A549 (cell line): ENCODE measurements at regions not wholly inside any gene's neighbourhood (a gene's known extent, or its start where the extent isn't known, plus 50 kb on each side); places are given as distances from the start of the nearest gene placed in this dataset.

Experiments
- CHD2 ChIP-seq: fragments of 150-350 bp; IDR thresholded peaks from 2 replicates; pipeline ENCODE4 v1.6.1; 2014; ENCODE audit warnings: low read length; ENCODE audit not compliant: partially characterized antibody
- CHD4 ChIP-seq: fragments of 200-600 bp; sonication (generic); IDR thresholded peaks from 2 replicates; pipeline ENCODE4 v1.6.1; 2016; ENCODE audit warnings: antibody characterized with exemption, mild to moderate bottlenecking, borderline replicate concordance
- CTCF ChIP-seq: fragments of >200 bp; sonication (Bioruptor Twin); formaldehyde crosslinking; IDR thresholded peaks from 3 replicates; pipeline ENCODE4 v1.5.1; 2016
- GATA3 ChIP-seq: IDR thresholded peaks from 2 replicates; pipeline ENCODE4 v1.6.1; 2012; ENCODE audit warnings: borderline replicate concordance
- HMGXB4 ChIP-seq: fragments of 250-450 bp; sonication (Bioruptor Pico); IDR thresholded peaks from 2 replicates; pipeline ENCODE4 v1.5.0; 2021; ENCODE audit warnings: mild to moderate bottlenecking, moderate library complexity, borderline replicate concordance
- JUNB ChIP-seq: fragments of >200 bp; sonication (Bioruptor Twin); formaldehyde crosslinking; IDR thresholded peaks from 2 replicates; pipeline ENCODE4 v1.6.1; 2016
- POLR2A ChIP-seq: IDR thresholded peaks from 2 replicates; pipeline ENCODE4 v1.6.1; 2012; ENCODE audit warnings: mild to moderate bottlenecking, low read length
- RAD21 ChIP-seq, 2 experiments: fragments of >200 bp in 1 of 2; sonication (Bioruptor Twin) in 1 of 2; formaldehyde crosslinking in 1 of 2; IDR thresholded peaks in 1 of 2; conservative IDR thresholded peaks in 1 of 2; 2 replicates in 1 of 2; 3 replicates in 1 of 2; pipeline ENCODE4 v1.6.1; 2012 to 2018; ENCODE audit warnings: inconsistent platforms in 1 of 2
- RFX5 ChIP-seq: fragments of 450-650 bp; IDR thresholded peaks from 2 replicates; pipeline ENCODE4 v1.7.1; 2014; ENCODE audit warnings: antibody characterized with exemption, mild to moderate bottlenecking, moderate library complexity
- TF ChIP-seq, protein P1 (sequence below): IDR thresholded peaks from 2 replicates; pipeline ENCODE4 v1.6.1; 2012

DNA sequence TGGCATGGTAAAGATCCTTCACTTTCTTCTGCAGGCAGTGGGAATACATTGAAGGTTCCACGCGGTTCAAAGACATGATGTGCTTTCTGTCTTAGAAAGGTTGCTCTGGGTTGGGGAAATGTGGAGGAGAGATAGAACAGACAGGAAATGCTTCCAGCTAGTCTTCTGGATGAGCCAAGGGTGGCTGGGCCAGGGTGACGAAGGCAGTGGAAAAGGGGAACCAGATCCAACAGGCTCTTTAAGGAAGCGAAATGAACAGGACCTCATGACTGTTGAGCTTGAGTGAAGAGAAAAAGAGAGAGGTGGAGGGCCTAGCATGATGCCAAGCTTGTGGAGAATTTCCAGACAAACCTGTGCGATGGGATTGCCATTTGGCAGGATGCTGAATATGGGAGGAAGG, 56.4 kb upstream of the LMO1 start:
- TF ChIP-seq CTCF: no peak
- TF ChIP-seq GATA3: no peak
- TF ChIP-seq RFX5: no peak
- TF ChIP-seq POLR2A: no peak
- TF ChIP-seq, protein P1, sequence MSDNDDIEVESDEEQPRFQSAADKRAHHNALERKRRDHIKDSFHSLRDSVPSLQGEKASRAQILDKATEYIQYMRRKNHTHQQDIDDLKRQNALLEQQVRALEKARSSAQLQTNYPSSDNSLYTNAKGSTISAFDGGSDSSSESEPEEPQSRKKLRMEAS: no peak
- no peak for TF ChIP-seq CHD4
- TF ChIP-seq RAD21 (conservative IDR thresholded peaks at IDR 0.05 in 1 of 2, IDR thresholded peaks at IDR 0.05 in 1 of 2): no peak
- TF ChIP-seq CHD2: no peak
- TF ChIP-seq HMGXB4: no peak
- TF ChIP-seq JUNB: no peak
